ENCODE measurements at regions not wholly inside any gene's neighbourhood (a gene's known extent, or its start where the extent isn't known, plus 50 kb on each side); places are given as distances from the start of the nearest gene placed in this dataset.
A peak's percentile ranks its signal among the peaks of the same experiment; 100 is the strongest.

GRCh38 chr5:74942622-74943286 is 76.6 kb upstream of the FAM169A start:
- Mint-ChIP-seq H3K4me1 (peaks cover 5% of the 10 kb centered on the region), H3K27ac (peak overlapping the region in 1 of 3 experiments; percentile 40), H3K4me3 (no peak overlapping the region), H3K9me3 (no peaks in the 10 kb centered on the region), H3K36me3 (ENCODE audit: low read depth) (no peaks in the 10 kb centered on the region), H3K27me3 (ENCODE audit: low read depth) (peaks cover 5% of the 10 kb centered on the region)
- TF ChIP-seq CTCF (IDR thresholded peaks at IDR 0.05; ENCODE audit: unreplicated experiment in 3 of 3) = no peak

- H3K4me3 Mint-ChIP-seq = no peak overlapping the region
Observed at GRCh38 chr5:74940782-74941353, 74.7 kb upstream of the FAM169A start.

GRCh38 chr5:74938250-74938933 is 72.2 kb upstream of the FAM169A start:
- H3K27ac Mint-ChIP-seq = no peak overlapping the region
- no peaks in the 10 kb centered on the region for H3K4me1 Mint-ChIP-seq
- no peaks in the 10 kb centered on the region for H3K36me3 Mint-ChIP-seq (ENCODE audit: low read depth)
- peaks cover 22% of the 10 kb centered on the region for H3K27me3 Mint-ChIP-seq (ENCODE audit: low read depth)
- no peaks in the 10 kb centered on the region for H3K9me3 Mint-ChIP-seq
- no peak overlapping the region for H3K4me3 Mint-ChIP-seq
- no peak for TF ChIP-seq CTCF (IDR thresholded peaks at IDR 0.05; ENCODE audit: unreplicated experiment in 3 of 3)

More at GRCh38 chr5:74940782-74941353, 74.7 kb upstream of the FAM169A start:
- no peak for TF ChIP-seq CTCF (IDR thresholded peaks at IDR 0.05; ENCODE audit: unreplicated experiment in 3 of 3)
- H3K4me1 Mint-ChIP-seq = no peaks in the 10 kb centered on the region
- H3K27ac Mint-ChIP-seq = no peak overlapping the region
- H3K9me3 Mint-ChIP-seq = no peaks in the 10 kb centered on the region
- no peaks in the 10 kb centered on the region for H3K36me3 Mint-ChIP-seq (ENCODE audit: low read depth)
- peaks cover 8% of the 10 kb centered on the region for H3K27me3 Mint-ChIP-seq (ENCODE audit: low read depth)

- Mint-ChIP-seq H3K9me3 (no peaks in the 10 kb centered on the region), H3K27me3 (ENCODE audit: low read depth) (peaks cover 27% of the 10 kb centered on the region), H3K4me3 (no peak overlapping the region), H3K36me3 (ENCODE audit: low read depth) (no peaks in the 10 kb centered on the region), H3K27ac (peak overlapping the region in 1 of 3 experiments; percentile 54), H3K4me1 (no peaks in the 10 kb centered on the region)
- TF ChIP-seq CTCF (IDR thresholded peaks at IDR 0.05; ENCODE audit: unreplicated experiment in 3 of 3) = no peak
Observed at GRCh38 chr5:74935752-74936091, 69.5 kb upstream of the FAM169A start.

GRCh38 chr5:74934949-74935751 is 69.0 kb upstream of the FAM169A start:
- no peak overlapping the region for H3K4me3 Mint-ChIP-seq
- no peaks in the 10 kb centered on the region for H3K36me3 Mint-ChIP-seq (ENCODE audit: low read depth)
- H3K27me3 Mint-ChIP-seq (ENCODE audit: low read depth) = peaks cover 27% of the 10 kb centered on the region
- TF ChIP-seq CTCF (IDR thresholded peaks at IDR 0.05; ENCODE audit: unreplicated experiment in 3 of 3) = peak in 1 of 3 experiments; percentile 42
- no peaks in the 10 kb centered on the region for H3K9me3 Mint-ChIP-seq
- peak overlapping the region in 1 of 3 experiments; percentile 54 for H3K27ac Mint-ChIP-seq
- no peaks in the 10 kb centered on the region for H3K4me1 Mint-ChIP-seq
